IPS-NIHi7 (cell line): ENCODE measurements at regions not wholly inside any gene's neighbourhood (a gene's known extent, or its start where the extent isn't known, plus 50 kb on each side); places are given as distances from the start of the nearest gene placed in this dataset.
"Not testable (repeated sequence)": the region's sequence is repeated elsewhere in the genome, so short reads cannot be mapped to it uniquely, and the experiment has no call there.

Experiments used
- DNase-seq: peaks from one replicate; pipeline ENCODE4 v3.0.0; 2012; ENCODE audit warnings: mixed read lengths; ENCODE audit errors: extremely low spot score

GRCh38 chr17:20733923-20734322 lies 154.4 kb downstream of the CDRT15L2 start:
- DNase-seq, result no peak

- no peak for DNase-seq
Observed at GRCh38 chr17:20735796-20736195, 156.3 kb downstream of the CDRT15L2 start.

GRCh38 chr17:20737636-20738035 lies 158.1 kb downstream of the CDRT15L2 start:
- not testable (repeated sequence) for DNase-seq

GRCh38 chr17:20771104-20771503 lies 191.6 kb downstream of the CDRT15L2 start:
- DNase-seq, result no peak

- DNase-seq, result no peak
Observed at GRCh38 chr17:20774472-20775135, 195.1 kb downstream of the CDRT15L2 start.

GRCh38 chr17:20775331-20775730 lies 195.8 kb downstream of the CDRT15L2 start:
- no peak for DNase-seq

- DNase-seq, result no peak
Observed at GRCh38 chr17:20779521-20779920, 200.0 kb downstream of the CDRT15L2 start.

GRCh38 chr17:20781260-20781659 lies 201.7 kb downstream of the CDRT15L2 start:
- no peak for DNase-seq

GRCh38 chr17:20781869-20782268 lies 202.3 kb downstream of the CDRT15L2 start:
- DNase-seq, result not testable (repeated sequence)

- DNase-seq, result no peak
Observed at GRCh38 chr17:20783091-20783490, 203.6 kb downstream of the CDRT15L2 start.

- DNase-seq, result no peak
Observed at GRCh38 chr17:20784100-20784665, 204.7 kb downstream of the CDRT15L2 start.

- no peak for DNase-seq
Observed at GRCh38 chr17:20787281-20787680, 207.8 kb downstream of the CDRT15L2 start.

GRCh38 chr17:20791626-20792025 lies 212.1 kb downstream of the CDRT15L2 start:
- no peak for DNase-seq

GRCh38 chr17:20794532-20794931 lies 215.0 kb downstream of the CDRT15L2 start:
- DNase-seq, result not testable (repeated sequence)

- no peak for DNase-seq
Observed at GRCh38 chr17:20797292-20797691, 217.8 kb downstream of the CDRT15L2 start.

- no peak for DNase-seq
Observed at GRCh38 chr17:20800146-20800545, 220.6 kb downstream of the CDRT15L2 start.

GRCh38 chr17:20805751-20806150 lies 226.2 kb downstream of the CDRT15L2 start:
- DNase-seq, result no peak

GRCh38 chr17:20807566-20807965 lies 228.0 kb downstream of the CDRT15L2 start:
- DNase-seq, result not testable (repeated sequence)

- DNase-seq, result not testable (repeated sequence)
Observed at GRCh38 chr17:20815410-20815809, 227.4 kb downstream of the USP22 start.

GRCh38 chr17:20823905-20824304 lies 218.9 kb downstream of the USP22 start:
- no peak for DNase-seq

- DNase-seq, result no peak
Observed at GRCh38 chr17:20825539-20825938, 217.3 kb downstream of the USP22 start.

- DNase-seq, result not testable (repeated sequence)
Observed at GRCh38 chr17:20840453-20840852, 202.4 kb downstream of the USP22 start.

- not testable (repeated sequence) for DNase-seq
Observed at GRCh38 chr17:20840987-20841865, 201.6 kb downstream of the USP22 start.
